ENCODE measurements at regions not wholly inside any gene's neighbourhood (a gene's known extent, or its start where the extent isn't known, plus 50 kb on each side); places are given as distances from the start of the nearest gene placed in this dataset.
"Not testable (repeated sequence)": the region's sequence is repeated elsewhere in the genome, so short reads cannot be mapped to it uniquely, and the experiment has no call there.

DNA sequence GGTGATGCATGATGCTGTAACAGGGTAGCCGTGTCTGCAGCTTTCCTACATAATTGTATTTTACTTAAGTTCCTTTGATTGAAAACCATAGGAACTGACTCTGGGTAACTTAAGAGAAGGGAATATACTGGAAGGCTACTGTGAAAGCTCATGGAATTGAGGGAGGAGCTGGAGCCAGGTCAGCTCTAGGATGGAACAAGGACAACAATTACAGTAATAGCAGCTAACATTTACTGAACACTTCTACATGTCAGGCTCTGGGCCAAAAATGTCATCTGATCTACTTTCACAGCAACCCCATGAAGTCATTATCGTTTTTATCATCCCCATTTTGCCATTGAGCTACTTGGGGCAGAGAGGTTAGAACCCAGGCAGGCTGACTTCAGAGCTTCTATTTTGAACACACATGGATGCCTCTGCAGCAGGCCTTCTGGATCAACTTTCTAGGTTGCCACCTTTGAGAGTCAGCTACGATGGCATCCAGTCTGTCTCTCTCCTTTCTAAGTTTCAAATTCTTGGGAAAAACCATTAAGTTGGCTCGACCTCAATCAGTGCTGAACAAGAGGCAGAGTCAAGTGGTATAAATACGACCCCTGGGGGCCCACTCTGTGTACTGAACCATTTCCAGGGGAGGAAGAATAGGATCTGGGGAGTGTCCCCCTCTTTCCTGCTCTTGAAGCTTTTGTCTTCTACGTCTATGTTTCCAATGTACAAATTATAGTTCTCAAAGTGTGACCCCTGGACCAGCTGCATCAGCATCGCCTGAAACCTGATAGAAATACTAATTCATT is 272.3 kb upstream of the PLPP4 start:
- WGBS (ENCODE audit: low lambda C conversion rate, missing lambda C conversion rate): 72% methylated on average over 7 of the region's 7 CpGs
- no peak for TF ChIP-seq EZH2phosphoT487 (IDR thresholded peaks at IDR 0.05; ENCODE audit: low read depth, severe bottlenecking, unreplicated experiment)
- TF ChIP-seq EZH2 (IDR thresholded peaks at IDR 0.05; ENCODE audit: borderline replicate concordance): no peak
- TF ChIP-seq CTCF (IDR thresholded peaks at IDR 0.05; ENCODE audit: poor library complexity): no peak

DNA sequence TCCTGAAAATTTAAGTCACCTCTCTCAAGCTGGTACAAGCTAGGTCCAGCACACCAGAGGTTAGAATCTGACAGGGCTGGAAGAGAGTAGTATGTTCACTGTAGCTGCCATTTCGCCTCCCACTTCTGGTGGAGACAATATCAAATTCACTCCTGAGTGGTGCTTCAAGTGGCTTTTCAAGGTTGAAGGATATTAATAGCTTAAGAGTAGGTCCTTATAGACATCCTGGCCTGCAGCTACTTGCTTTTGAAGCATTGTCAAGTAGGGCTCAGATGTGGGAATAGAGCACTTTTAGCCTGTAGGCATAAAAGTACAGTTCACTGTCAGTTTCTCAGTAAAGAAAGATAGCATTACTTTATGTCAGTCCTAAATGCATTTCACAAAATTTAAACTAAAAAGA is 270.5 kb upstream of the PLPP4 start:
- H3K4me3 ChIP-seq: no peak overlapping the region
- H3K27me3 ChIP-seq: no peaks in the 10 kb centered on the region
- H3K79me2 ChIP-seq: no peaks in the 10 kb centered on the region
- WGBS (ENCODE audit: low lambda C conversion rate, missing lambda C conversion rate): 92% methylated on average over 1 of the region's 1 CpG
- no peak overlapping the region for H3K27ac ChIP-seq
- H3K4me1 ChIP-seq (ENCODE audit: insufficient read depth): no peaks in the 10 kb centered on the region
- no peaks in the 10 kb centered on the region for H3K9me3 ChIP-seq (ENCODE audit: low read depth)
- TF ChIP-seq EZH2 (IDR thresholded peaks at IDR 0.05; ENCODE audit: borderline replicate concordance) (no peak), CTCF (IDR thresholded peaks at IDR 0.05; ENCODE audit: poor library complexity) (no peak), EZH2phosphoT487 (IDR thresholded peaks at IDR 0.05; ENCODE audit: low read depth, severe bottlenecking, unreplicated experiment) (no peak)
- no peak for DNase-seq (ENCODE audit: low spot score)
- H3K4me2 ChIP-seq: no peak overlapping the region
- no peaks in the 10 kb centered on the region for H3K36me3 ChIP-seq (replicated peaks; ENCODE audit: insufficient read depth, low read depth)
- no peaks in the 10 kb centered on the region for H3K9me2 ChIP-seq (replicated peaks; ENCODE audit: insufficient read depth)
- H4K20me1 ChIP-seq (ENCODE audit: insufficient read depth, poor library complexity, severe bottlenecking): no peaks in the 10 kb centered on the region
- no peak overlapping the region for H2AFZ ChIP-seq

More for the DNA sequence above, 272.3 kb upstream of the PLPP4 start:
- H3K4me2 ChIP-seq: no peak overlapping the region
- no peaks in the 10 kb centered on the region for H3K4me1 ChIP-seq (ENCODE audit: insufficient read depth)
- H3K4me3 ChIP-seq: no peak overlapping the region
- H2AFZ ChIP-seq: no peak overlapping the region
- no peak overlapping the region for H3K27ac ChIP-seq
- no peak for DNase-seq (ENCODE audit: low spot score)
- H3K9me3 ChIP-seq (ENCODE audit: low read depth): no peaks in the 10 kb centered on the region
- no peaks in the 10 kb centered on the region for H3K36me3 ChIP-seq (replicated peaks; ENCODE audit: insufficient read depth, low read depth)
- no peaks in the 10 kb centered on the region for H4K20me1 ChIP-seq (ENCODE audit: insufficient read depth, poor library complexity, severe bottlenecking)
- no peaks in the 10 kb centered on the region for H3K79me2 ChIP-seq
- H3K9me2 ChIP-seq (replicated peaks; ENCODE audit: insufficient read depth): no peaks in the 10 kb centered on the region
- no peaks in the 10 kb centered on the region for H3K27me3 ChIP-seq

GRCh38 chr10:120187168-120187567 is 269.9 kb upstream of the PLPP4 start:
- H4K20me1 ChIP-seq (ENCODE audit: insufficient read depth, poor library complexity, severe bottlenecking); H3K27me3 ChIP-seq; H3K4me3 ChIP-seq; DNase-seq (ENCODE audit: low spot score); H3K36me3 ChIP-seq (replicated peaks; ENCODE audit: insufficient read depth, low read depth); H3K4me2 ChIP-seq; H3K9me3 ChIP-seq (ENCODE audit: low read depth); H3K4me1 ChIP-seq (ENCODE audit: insufficient read depth); H3K9me2 ChIP-seq (replicated peaks; ENCODE audit: insufficient read depth); H3K79me2 ChIP-seq; H3K27ac ChIP-seq; H2AFZ ChIP-seq: not testable (repeated sequence)
- 94% methylated on average over 1 of the region's 1 CpG for WGBS (ENCODE audit: low lambda C conversion rate, missing lambda C conversion rate)

DNA sequence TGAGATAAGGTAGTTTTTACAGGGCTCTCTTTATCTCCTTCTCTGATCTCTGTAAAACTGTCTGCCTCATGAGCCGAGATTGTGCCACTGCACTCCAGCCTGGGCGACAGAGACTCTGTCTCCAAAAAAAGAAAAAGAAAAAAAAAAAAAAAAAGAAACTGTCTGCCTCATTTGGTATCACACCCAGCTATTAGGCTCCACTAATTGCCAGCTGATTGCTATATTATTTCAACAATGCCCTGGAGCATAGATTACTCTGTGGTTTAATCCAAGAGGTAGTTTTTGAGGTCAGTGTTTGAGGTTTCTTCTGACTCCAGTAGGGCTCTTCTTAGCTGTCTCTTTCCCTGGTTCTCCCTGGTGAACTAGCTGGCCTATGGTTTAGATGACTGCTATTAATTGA is 268.1 kb upstream of the PLPP4 start:
- Histone ChIP-seq H3K4me3 (no peak overlapping the region), H3K9me2 (replicated peaks; ENCODE audit: insufficient read depth) (no peaks in the 10 kb centered on the region), H3K36me3 (replicated peaks; ENCODE audit: insufficient read depth, low read depth) (no peaks in the 10 kb centered on the region), H3K9me3 (ENCODE audit: low read depth) (no peaks in the 10 kb centered on the region), H3K79me2 (no peaks in the 10 kb centered on the region), H2AFZ (no peak overlapping the region), H4K20me1 (ENCODE audit: insufficient read depth, poor library complexity, severe bottlenecking) (no peaks in the 10 kb centered on the region), H3K27me3 (no peaks in the 10 kb centered on the region), H3K27ac (no peak overlapping the region), H3K4me1 (ENCODE audit: insufficient read depth) (no peaks in the 10 kb centered on the region), H3K4me2 (no peak overlapping the region)
- WGBS (ENCODE audit: low lambda C conversion rate, missing lambda C conversion rate): 36% methylated on average over 2 of the region's 2 CpGs
- DNase-seq (ENCODE audit: low spot score): no peak
- no peak for TF ChIP-seq EZH2 (IDR thresholded peaks at IDR 0.05; ENCODE audit: borderline replicate concordance)
- TF ChIP-seq CTCF (IDR thresholded peaks at IDR 0.05; ENCODE audit: poor library complexity): no peak
- no peak for TF ChIP-seq EZH2phosphoT487 (IDR thresholded peaks at IDR 0.05; ENCODE audit: low read depth, severe bottlenecking, unreplicated experiment)
